Spleen (tissue), 11 donors: ENCODE measurements at regions not wholly inside any gene's neighbourhood (a gene's known extent, or its start where the extent isn't known, plus 50 kb on each side); places are given as distances from the start of the nearest gene placed in this dataset.

Experiments
- DNase-seq: peaks from one replicate; pipeline ENCODE4 v3.0.0-alpha.2; 2020
- H3K27ac ChIP-seq, 8 donors: fragments of 200-600 bp; sonication (generic) in 7 of 8; 1 replicate in 4 of 8; 2 replicates in 4 of 8; pipeline versions ENCODE4 v1.5.0 to v1.8.0; 2016 to 2021; ENCODE audit warnings: inconsistent platforms in 4 of 8, mild to moderate bottlenecking in 4 of 8, moderate library complexity in 1 of 8
- H3K27me3 ChIP-seq, 7 donors: fragments of 200-600 bp; sonication (generic) in 6 of 7; replicated peaks in 1 of 7; 1 replicate in 4 of 7; 2 replicates in 3 of 7; pipeline versions ENCODE4 v1.5.0 to v1.8.0; 2016 to 2021; ENCODE audit warnings: inconsistent platforms in 3 of 7, mild to moderate bottlenecking in 1 of 7
- H3K36me3 ChIP-seq, 6 donors: fragments of 200-600 bp; sonication (generic) in 5 of 6; 1 replicate in 4 of 6; 2 replicates in 2 of 6; pipeline versions ENCODE4 v1.5.0 to v1.8.0; 2016 to 2021; ENCODE audit warnings: inconsistent platforms in 2 of 6
- H3K4me1 ChIP-seq, 6 donors: fragments of 200-600 bp; sonication (generic) in 5 of 6; 1 replicate in 3 of 6; 2 replicates in 3 of 6; pipeline versions ENCODE4 v1.5.0 to v1.8.0; 2016 to 2021; ENCODE audit warnings: inconsistent platforms in 3 of 6
- H3K4me3 ChIP-seq, 8 donors: fragments of 200-600 bp; sonication (generic) in 7 of 8; 1 replicate in 4 of 8; 2 replicates in 4 of 8; pipeline versions ENCODE4 v1.5.0 to v1.8.0; 2016 to 2021; ENCODE audit warnings: inconsistent platforms in 4 of 8, mild to moderate bottlenecking in 4 of 8, moderate library complexity in 2 of 8
- H3K9me3 ChIP-seq, 8 donors: fragments of 200-600 bp; sonication (generic) in 7 of 8; 1 replicate in 4 of 8; 2 replicates in 4 of 8; pipeline versions ENCODE4 v1.5.0 to v1.8.0; 2016 to 2021; ENCODE audit warnings: inconsistent platforms in 4 of 8
- POLR2A ChIP-seq, 3 donors: fragments of 450-650 bp; IDR thresholded peaks; one replicate each; pipeline ENCODE4 v1.5.1; 2017; ENCODE audit warnings: antibody characterized with exemption in 3 of 3, mild to moderate bottlenecking in 1 of 3
- POLR2AphosphoS5 ChIP-seq, 3 donors: sonication (generic); formaldehyde crosslinking; IDR thresholded peaks; one replicate each; pipeline ENCODE4 v1.5.1; 2017; ENCODE audit warnings: antibody characterized with exemption in 3 of 3
- WGBS, 5 donors: extraction: QIAGEN DNeasy Blood & Tissue Kit in 3 of 5; methylation state at CpG; one replicate each; pipeline versions ENCODE4 v1.1.5 to v1.1.7; 2013 to 2018; 5-methylcytosine and 5-hydroxymethylcytosine counted together
- intact Hi-C: fragments of 100-400 bp; cut with DNase I; formaldehyde crosslinking; loops from one replicate; pipeline ENCODE4 v1.15.0; 2023; ENCODE audit warnings: low total_unique reads
- TF ChIP-seq, protein P1 (sequence below), 11 experiments: fragments of 200-600 bp in 7 of 11; fragments of 450-650 bp in 4 of 11; sonication (generic) in 4 of 11; IDR thresholded peaks in 8 of 11; conservative IDR thresholded peaks in 3 of 11; 1 replicate in 7 of 11; 2 replicates in 4 of 11; pipeline versions ENCODE4 v1.4.0 to v1.8.0; 2016 to 2021; ENCODE audit warnings: antibody characterized with exemption in 11 of 11, inconsistent platforms in 4 of 11, mild to moderate bottlenecking in 1 of 11
- donor health status: healthy with polysubstance abuse.
- donor health status: DM: no; HTN: no; CAD: no; lungs with moderate emphysema.
- donor health status: DM: no; HTN: no; CAD: no.
- donor health status: Bipolar disorder and iron deficiency.
- donor health status: healthy.
- donor health status: DM: no; HTN: no; CAD: no.
- donor health status: DM: yes; HTN: yes; CAD: no.

DNA sequence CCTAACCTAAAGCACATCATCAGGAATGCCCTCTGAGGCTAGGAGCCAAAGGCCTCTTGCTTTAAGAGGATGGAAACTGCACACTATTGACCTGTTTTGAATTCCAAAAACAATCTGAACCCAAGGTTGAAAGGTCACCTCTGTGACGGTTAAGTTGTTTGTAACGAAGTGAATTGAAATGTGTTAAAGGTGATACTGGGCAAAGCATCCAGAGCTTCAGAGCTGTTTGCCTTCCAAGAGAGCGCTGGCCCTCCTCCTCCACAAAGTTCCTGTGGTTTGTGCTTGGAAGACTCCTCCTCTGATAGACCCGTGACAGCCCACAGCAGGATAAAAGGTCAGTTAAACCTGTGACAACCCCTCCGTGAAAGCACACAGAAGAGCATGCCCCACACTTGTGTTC lies 133.7 kb upstream of the CTTNBP2 start:
- no peaks in the 10 kb centered on the region for H3K4me1 ChIP-seq
- WGBS, 5 donors, result 67 to 77% (median 76%) methylated on average over 5 of the region's 5 CpGs
- no peaks in the 10 kb centered on the region for H3K36me3 ChIP-seq
- TF ChIP-seq POLR2A (IDR thresholded peaks at IDR 0.05) (no peak), POLR2AphosphoS5 (IDR thresholded peaks at IDR 0.05) (no peak)
- TF ChIP-seq, protein P1, sequence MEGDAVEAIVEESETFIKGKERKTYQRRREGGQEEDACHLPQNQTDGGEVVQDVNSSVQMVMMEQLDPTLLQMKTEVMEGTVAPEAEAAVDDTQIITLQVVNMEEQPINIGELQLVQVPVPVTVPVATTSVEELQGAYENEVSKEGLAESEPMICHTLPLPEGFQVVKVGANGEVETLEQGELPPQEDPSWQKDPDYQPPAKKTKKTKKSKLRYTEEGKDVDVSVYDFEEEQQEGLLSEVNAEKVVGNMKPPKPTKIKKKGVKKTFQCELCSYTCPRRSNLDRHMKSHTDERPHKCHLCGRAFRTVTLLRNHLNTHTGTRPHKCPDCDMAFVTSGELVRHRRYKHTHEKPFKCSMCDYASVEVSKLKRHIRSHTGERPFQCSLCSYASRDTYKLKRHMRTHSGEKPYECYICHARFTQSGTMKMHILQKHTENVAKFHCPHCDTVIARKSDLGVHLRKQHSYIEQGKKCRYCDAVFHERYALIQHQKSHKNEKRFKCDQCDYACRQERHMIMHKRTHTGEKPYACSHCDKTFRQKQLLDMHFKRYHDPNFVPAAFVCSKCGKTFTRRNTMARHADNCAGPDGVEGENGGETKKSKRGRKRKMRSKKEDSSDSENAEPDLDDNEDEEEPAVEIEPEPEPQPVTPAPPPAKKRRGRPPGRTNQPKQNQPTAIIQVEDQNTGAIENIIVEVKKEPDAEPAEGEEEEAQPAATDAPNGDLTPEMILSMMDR (IDR thresholded peaks at IDR 0.05 in 8 of 11, conservative IDR thresholded peaks at IDR 0.05 in 3 of 11), result no peak
- H3K9me3 ChIP-seq, result peaks cover 0 to 6% (median 2%) of the 10 kb centered on the region in 8 donors
- no peak overlapping the region for H3K27ac ChIP-seq
- no peaks in the 10 kb centered on the region for H3K27me3 ChIP-seq
- no peak overlapping the region for H3K4me3 ChIP-seq
- DNase-seq, result no peak
- intact Hi-C loops, result no loop called here

DNA sequence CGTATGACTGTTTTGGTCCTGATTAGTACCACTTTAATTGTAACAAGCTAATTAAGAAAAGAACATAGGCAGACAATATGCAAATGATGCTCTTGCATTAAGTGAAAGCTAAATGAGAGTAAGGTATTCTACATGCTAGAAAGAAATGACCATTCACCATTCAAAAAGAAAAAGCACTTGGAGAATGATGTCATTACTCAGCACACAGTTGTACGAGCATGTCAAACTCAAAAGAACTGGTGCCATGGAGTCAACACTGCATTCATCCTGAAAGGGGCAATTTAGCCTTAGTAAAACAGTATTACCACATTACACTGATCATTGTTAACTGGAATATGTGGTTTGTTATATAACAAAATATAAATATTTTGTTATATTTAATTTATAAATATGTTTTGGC lies 136.2 kb upstream of the CTTNBP2 start:
- Histone ChIP-seq H3K36me3 (no peaks in the 10 kb centered on the region), H3K9me3 (peaks cover 0 to 6% (median 2%) of the 10 kb centered on the region in 8 donors), H3K4me3 (no peak overlapping the region), H3K4me1 (no peaks in the 10 kb centered on the region), H3K27me3 (no peaks in the 10 kb centered on the region), H3K27ac (no peak overlapping the region)
- intact Hi-C loops, result no loop called here
- no peak for DNase-seq
- 88 to 97% (median 91%) methylated on average over 2 of the region's 2 CpGs for WGBS, 5 donors
- TF ChIP-seq, protein P1 (IDR thresholded peaks at IDR 0.05 in 8 of 11, conservative IDR thresholded peaks at IDR 0.05 in 3 of 11), result no peak
- TF ChIP-seq POLR2AphosphoS5 (IDR thresholded peaks at IDR 0.05) (no peak), POLR2A (IDR thresholded peaks at IDR 0.05) (no peak)

DNA sequence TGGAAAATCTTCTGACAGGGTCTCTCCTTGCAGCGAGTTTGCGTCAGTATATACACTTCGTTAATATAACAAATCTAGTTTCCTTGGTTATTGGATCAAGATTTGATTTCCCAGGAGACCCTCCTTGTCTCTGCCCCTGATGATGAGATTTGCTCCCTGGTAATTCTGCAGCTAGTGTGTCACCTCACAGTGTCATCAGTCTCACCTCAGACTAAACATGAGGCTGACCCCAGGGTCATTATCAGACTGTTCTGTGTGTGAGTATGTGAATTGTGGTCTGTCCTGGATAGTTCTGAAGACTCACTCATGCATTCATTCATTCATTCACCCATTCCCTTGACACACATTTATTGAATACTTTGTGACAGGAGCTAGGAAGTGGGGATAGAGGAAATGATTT lies 138.4 kb upstream of the CTTNBP2 start:
- 93 to 97% (median 94%) methylated on average over 3 of the region's 3 CpGs for WGBS, 5 donors
- intact Hi-C loops, result no loop called here
- TF ChIP-seq POLR2A (IDR thresholded peaks at IDR 0.05) (no peak), POLR2AphosphoS5 (IDR thresholded peaks at IDR 0.05) (no peak)
- TF ChIP-seq, protein P1 (IDR thresholded peaks at IDR 0.05 in 8 of 11, conservative IDR thresholded peaks at IDR 0.05 in 3 of 11), result no peak

DNA sequence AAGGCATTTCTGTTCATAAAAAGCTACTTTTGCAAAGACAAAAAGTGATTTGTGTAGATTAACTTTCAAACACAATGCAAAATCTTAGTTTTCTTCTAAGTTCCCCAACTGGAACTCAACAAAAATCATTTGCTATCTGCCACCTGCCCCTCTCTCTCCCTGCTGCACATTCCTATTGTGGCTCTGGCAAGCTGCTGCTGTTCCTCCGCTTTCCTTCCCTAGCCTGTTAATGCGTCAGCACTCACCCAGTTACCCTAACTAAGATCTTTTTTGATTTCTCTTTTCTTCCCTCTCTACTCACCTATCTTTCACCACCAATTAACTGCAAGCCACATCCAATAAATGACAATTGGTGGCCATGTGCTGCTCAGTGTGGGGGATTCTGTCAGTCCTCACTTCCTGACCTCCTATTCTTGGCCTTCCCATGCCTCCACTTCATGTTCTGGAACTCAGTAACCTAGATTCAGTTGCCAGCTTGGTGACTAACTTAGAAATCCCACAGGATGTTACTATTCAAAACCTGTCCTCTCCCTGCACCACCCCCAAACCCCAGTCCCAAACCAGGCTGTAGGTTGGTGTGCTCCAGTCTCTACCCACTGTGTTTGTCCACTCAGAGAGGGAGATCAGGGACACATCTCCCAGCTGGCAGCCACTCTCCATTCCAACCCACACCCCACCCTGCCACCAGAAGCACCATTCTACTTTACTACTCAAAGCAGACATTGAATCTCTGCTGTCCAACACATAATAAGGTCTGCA lies 140.2 kb upstream of the CTTNBP2 start:
- Histone ChIP-seq H3K4me1 (no peaks in the 10 kb centered on the region), H3K36me3 (no peaks in the 10 kb centered on the region), H3K27ac (no peak overlapping the region), H3K4me3 (no peak overlapping the region), H3K27me3 (no peaks in the 10 kb centered on the region), H3K9me3 (peaks cover 0 to 17% (median 10%) of the 10 kb centered on the region in 8 donors)
- DNase-seq, result no peak
- TF ChIP-seq POLR2AphosphoS5 (IDR thresholded peaks at IDR 0.05) (no peak), POLR2A (IDR thresholded peaks at IDR 0.05) (no peak)
- TF ChIP-seq, protein P1 (IDR thresholded peaks at IDR 0.05 in 8 of 11, conservative IDR thresholded peaks at IDR 0.05 in 3 of 11), result no peak
- intact Hi-C loops, result no loop called here
- WGBS, 5 donors, result 88 to 99% (median 95%) methylated on average over 2 of the region's 2 CpGs

More for the DNA sequence above, 138.4 kb upstream of the CTTNBP2 start:
- DNase-seq, result no peak
- H3K9me3 ChIP-seq, result peaks cover 0 to 8% (median 3%) of the 10 kb centered on the region in 8 donors
- H3K4me3 ChIP-seq, result no peak overlapping the region
- no peaks in the 10 kb centered on the region for H3K36me3 ChIP-seq
- H3K4me1 ChIP-seq, result no peaks in the 10 kb centered on the region
- H3K27ac ChIP-seq, result no peak overlapping the region
- no peaks in the 10 kb centered on the region for H3K27me3 ChIP-seq
